Duodenal mucosa (tissue), 2 donors: ENCODE measurements at regions not wholly inside any gene's neighbourhood (a gene's known extent, or its start where the extent isn't known, plus 50 kb on each side); places are given as distances from the start of the nearest gene placed in this dataset.

Experiments used
- H3K27ac ChIP-seq: one replicate; pipeline ENCODE4 v1.7.0; 2013; ENCODE audit warnings: low read depth, low read length
- H3K27me3 ChIP-seq, 2 donors: one replicate each; pipeline ENCODE4 v1.7.0; 2013; ENCODE audit warnings: low read length in 2 of 2, control low read depth in 1 of 2; ENCODE audit not compliant: insufficient read depth in 2 of 2, control insufficient read depth in 1 of 2
- H3K36me3 ChIP-seq, 2 donors: one replicate each; pipeline ENCODE4 v1.7.0; 2013; ENCODE audit warnings: low read length in 2 of 2, control low read depth in 1 of 2; ENCODE audit not compliant: insufficient read depth in 2 of 2, control insufficient read depth in 1 of 2
- H3K4me1 ChIP-seq, 2 donors: one replicate each; pipeline ENCODE4 v1.7.0; 2013; ENCODE audit warnings: low read length in 2 of 2, control low read depth in 1 of 2; ENCODE audit not compliant: insufficient read depth in 2 of 2, control insufficient read depth in 1 of 2
- H3K4me3 ChIP-seq, 2 donors: one replicate each; pipeline ENCODE4 v1.7.0; 2013; ENCODE audit warnings: low read length in 2 of 2, low read depth in 1 of 2
- H3K9ac ChIP-seq, 2 donors: one replicate each; pipeline ENCODE4 v1.7.0; 2013; ENCODE audit warnings: low read length in 2 of 2, low read depth in 1 of 2
- H3K9me3 ChIP-seq, 2 donors: one replicate each; pipeline ENCODE4 v1.7.0; 2013; ENCODE audit warnings: low read length in 2 of 2, control low read depth in 1 of 2; ENCODE audit not compliant: control insufficient read depth in 1 of 2

- Histone ChIP-seq H3K9ac (no peak overlapping the region), H3K27me3 (no peaks in the 10 kb centered on the region), H3K9me3 (no peaks in the 10 kb centered on the region), H3K4me3 (no peak overlapping the region), H3K4me1 (no peaks in the 10 kb centered on the region), H3K36me3 (no peaks in the 10 kb centered on the region), H3K27ac (no peak overlapping the region)
Measured at GRCh38 chr9:86655147-86655546, 292.2 kb downstream of the GAS1 start.

- Histone ChIP-seq H3K9ac (no peak overlapping the region), H3K27ac (no peak overlapping the region)
Measured at GRCh38 chr9:86653466-86653865, 293.8 kb downstream of the GAS1 start.

GRCh38 chr9:86652736-86653135 is 294.6 kb downstream of the GAS1 start:
- H3K9ac ChIP-seq, result no peak overlapping the region
- no peaks in the 10 kb centered on the region for H3K36me3 ChIP-seq
- no peaks in the 10 kb centered on the region for H3K4me1 ChIP-seq
- H3K27me3 ChIP-seq, result no peaks in the 10 kb centered on the region
- no peak overlapping the region for H3K4me3 ChIP-seq
- no peaks in the 10 kb centered on the region for H3K9me3 ChIP-seq
- no peak overlapping the region for H3K27ac ChIP-seq

More at GRCh38 chr9:86653466-86653865, 293.8 kb downstream of the GAS1 start:
- Histone ChIP-seq H3K9me3 (no peaks in the 10 kb centered on the region), H3K27me3 (no peaks in the 10 kb centered on the region), H3K4me1 (no peaks in the 10 kb centered on the region), H3K4me3 (no peak overlapping the region), H3K36me3 (no peaks in the 10 kb centered on the region)

- Histone ChIP-seq H3K4me3 (no peak overlapping the region), H3K36me3 (no peaks in the 10 kb centered on the region), H3K9me3 (no peaks in the 10 kb centered on the region), H3K9ac (no peak overlapping the region), H3K27ac (no peak overlapping the region), H3K4me1 (no peaks in the 10 kb centered on the region), H3K27me3 (no peaks in the 10 kb centered on the region)
Measured at GRCh38 chr9:86649913-86650312, 295.7 kb upstream of the TUT7 start.

GRCh38 chr9:86648828-86649170 is 294.6 kb upstream of the TUT7 start:
- Histone ChIP-seq H3K27ac (no peak overlapping the region), H3K4me3 (no peak overlapping the region), H3K4me1 (no peaks in the 10 kb centered on the region), H3K36me3 (no peaks in the 10 kb centered on the region), H3K27me3 (no peaks in the 10 kb centered on the region), H3K9me3 (no peaks in the 10 kb centered on the region), H3K9ac (no peak overlapping the region)

GRCh38 chr9:86648156-86648827 is 294.1 kb upstream of the TUT7 start:
- Histone ChIP-seq H3K36me3 (no peaks in the 10 kb centered on the region), H3K27me3 (no peaks in the 10 kb centered on the region), H3K27ac (no peak overlapping the region), H3K4me3 (no peak overlapping the region), H3K4me1 (no peaks in the 10 kb centered on the region), H3K9ac (no peak overlapping the region), H3K9me3 (no peaks in the 10 kb centered on the region)

- no peak overlapping the region for H3K9ac ChIP-seq
- H3K27ac ChIP-seq, result no peak overlapping the region
- H3K27me3 ChIP-seq, result no peaks in the 10 kb centered on the region
- no peaks in the 10 kb centered on the region for H3K36me3 ChIP-seq
- no peaks in the 10 kb centered on the region for H3K4me1 ChIP-seq
- H3K4me3 ChIP-seq, result no peak overlapping the region
- no peaks in the 10 kb centered on the region for H3K9me3 ChIP-seq
Measured at GRCh38 chr9:86645303-86645702, 291.1 kb upstream of the TUT7 start.

GRCh38 chr9:86644675-86645034 is 290.4 kb upstream of the TUT7 start:
- Histone ChIP-seq H3K27me3 (no peaks in the 10 kb centered on the region), H3K36me3 (no peaks in the 10 kb centered on the region), H3K4me3 (no peak overlapping the region), H3K9me3 (no peaks in the 10 kb centered on the region), H3K4me1 (no peaks in the 10 kb centered on the region), H3K9ac (no peak overlapping the region), H3K27ac (no peak overlapping the region)

- H3K4me1 ChIP-seq, result no peaks in the 10 kb centered on the region
- no peak overlapping the region for H3K27ac ChIP-seq
- H3K9ac ChIP-seq, result no peak overlapping the region
- no peaks in the 10 kb centered on the region for H3K27me3 ChIP-seq
- no peaks in the 10 kb centered on the region for H3K9me3 ChIP-seq
- no peak overlapping the region for H3K4me3 ChIP-seq
- no peaks in the 10 kb centered on the region for H3K36me3 ChIP-seq
Measured at GRCh38 chr9:86643946-86644674, 289.9 kb upstream of the TUT7 start.

- Histone ChIP-seq H3K36me3 (no peaks in the 10 kb centered on the region), H3K27ac (no peak overlapping the region), H3K4me3 (no peak overlapping the region), H3K4me1 (no peaks in the 10 kb centered on the region), H3K9me3 (no peaks in the 10 kb centered on the region), H3K27me3 (no peaks in the 10 kb centered on the region), H3K9ac (no peak overlapping the region)
Measured at GRCh38 chr9:86642721-86643120, 288.5 kb upstream of the TUT7 start.
